ENCODE measurements at regions not wholly inside any gene's neighbourhood (a gene's known extent, or its start where the extent isn't known, plus 50 kb on each side); places are given as distances from the start of the nearest gene placed in this dataset.
"Not testable (repeated sequence)": the region's sequence is repeated elsewhere in the genome, so short reads cannot be mapped to it uniquely, and the experiment has no call there.

- H3K4me1 ChIP-seq; H3K36me3 ChIP-seq; H3K27ac ChIP-seq (replicated peaks); H3K4me3 ChIP-seq; intact Hi-C loops (cut with micrococcal nuclease); H3K9me3 ChIP-seq (replicated peaks); DNase-seq: not testable (repeated sequence)
- peaks cover 55% of the 10 kb centered on the region for H3K27me3 ChIP-seq (ENCODE audit: low read depth)
Observed at GRCh38 chr2:131833367-131834202, 305.9 kb downstream of the CCDC74A start.

- H3K27ac ChIP-seq (replicated peaks); H3K36me3 ChIP-seq; intact Hi-C loops (cut with micrococcal nuclease); H3K4me3 ChIP-seq; H3K9me3 ChIP-seq (replicated peaks); H3K4me1 ChIP-seq; DNase-seq: not testable (repeated sequence)
- H3K27me3 ChIP-seq (ENCODE audit: low read depth) = peaks cover 55% of the 10 kb centered on the region
Observed at GRCh38 chr2:131834203-131835020, 306.7 kb downstream of the CCDC74A start.

GRCh38 chr2:131835022-131835421 is 307.3 kb downstream of the CCDC74A start:
- H3K27ac ChIP-seq (replicated peaks); DNase-seq; intact Hi-C loops (cut with micrococcal nuclease); H3K4me1 ChIP-seq; H3K36me3 ChIP-seq; H3K4me3 ChIP-seq; H3K9me3 ChIP-seq (replicated peaks): not testable (repeated sequence)
- H3K27me3 ChIP-seq (ENCODE audit: low read depth) = peaks cover 51% of the 10 kb centered on the region

DNA sequence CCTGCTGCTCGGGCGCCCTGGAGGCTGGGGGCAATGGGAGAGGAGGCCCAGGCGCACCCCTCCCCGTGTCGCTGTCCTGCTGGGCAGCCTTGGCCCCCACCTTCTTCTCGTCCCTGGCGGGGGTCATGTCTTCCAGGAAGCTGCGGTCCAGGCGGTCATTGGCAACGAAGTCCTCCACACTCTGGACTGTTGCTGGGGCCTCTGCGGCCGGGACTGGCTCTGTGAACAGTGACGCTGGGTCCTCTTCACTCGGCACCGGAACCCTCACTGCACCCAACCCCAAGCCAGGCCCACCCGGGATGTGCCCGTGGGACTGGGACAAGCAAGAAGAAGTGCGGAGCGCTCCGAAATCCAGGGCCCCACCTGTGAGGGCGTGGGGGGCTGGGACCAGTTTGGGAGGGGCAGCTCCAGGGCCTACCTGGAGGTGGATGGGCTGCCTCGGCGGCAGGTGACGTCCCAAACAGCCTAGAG is 308.0 kb downstream of the CCDC74A start:
- Histone ChIP-seq H3K9me3 (replicated peaks) (no peaks in the 10 kb centered on the region), H3K4me3 (no peak overlapping the region), H3K27ac (replicated peaks) (no peak overlapping the region), H3K36me3 (no peaks in the 10 kb centered on the region), H3K4me1 (no peaks in the 10 kb centered on the region), H3K27me3 (ENCODE audit: low read depth) (peaks cover 45% of the 10 kb centered on the region)
- intact Hi-C loops (cut with micrococcal nuclease) = no loop called here
- no peak for TF ChIP-seq CTCF (IDR thresholded peaks at IDR 0.05; ENCODE audit: borderline replicate concordance)
- DNase-seq = no peak

- DNase-seq; intact Hi-C loops (cut with micrococcal nuclease); H3K4me3 ChIP-seq: not testable (repeated sequence)
Observed at GRCh38 chr2:131836116-131836515, 308.4 kb downstream of the CCDC74A start.

GRCh38 chr2:131844044-131844443 is 316.4 kb downstream of the CCDC74A start:
- H3K4me1 ChIP-seq; H3K27me3 ChIP-seq (ENCODE audit: low read depth); DNase-seq; H3K27ac ChIP-seq (replicated peaks); intact Hi-C loops (cut with micrococcal nuclease); H3K4me3 ChIP-seq; H3K36me3 ChIP-seq; H3K9me3 ChIP-seq (replicated peaks): not testable (repeated sequence)

More at GRCh38 chr2:131836116-131836515, 308.4 kb downstream of the CCDC74A start:
- not testable (repeated sequence) for H3K4me1 ChIP-seq; H3K36me3 ChIP-seq; H3K27ac ChIP-seq (replicated peaks); H3K9me3 ChIP-seq (replicated peaks)
- H3K27me3 ChIP-seq (ENCODE audit: low read depth) = peaks cover 41% of the 10 kb centered on the region

- H3K4me3 ChIP-seq; H3K4me1 ChIP-seq; H3K27me3 ChIP-seq (ENCODE audit: low read depth); H3K36me3 ChIP-seq; H3K27ac ChIP-seq (replicated peaks); H3K9me3 ChIP-seq (replicated peaks); DNase-seq; intact Hi-C loops (cut with micrococcal nuclease): not testable (repeated sequence)
Observed at GRCh38 chr2:131856202-131856601, 305.6 kb downstream of the ANKRD30BL start.

- H3K27me3 ChIP-seq (ENCODE audit: low read depth); H3K27ac ChIP-seq (replicated peaks); H3K4me1 ChIP-seq; intact Hi-C loops (cut with micrococcal nuclease); H3K36me3 ChIP-seq; H3K4me3 ChIP-seq; H3K9me3 ChIP-seq (replicated peaks); DNase-seq: not testable (repeated sequence)
Observed at GRCh38 chr2:131858197-131858596, 303.6 kb downstream of the ANKRD30BL start.

Measured in left ventricle myocardium inferior (tissue), 1 donor.